HEK293 (cell line): ENCODE measurements at regions not wholly inside any gene's neighbourhood (a gene's known extent, or its start where the extent isn't known, plus 50 kb on each side); places are given as distances from the start of the nearest gene placed in this dataset.

Source experiments
- CTCF ChIA-PET: fragments of 350-600 bp; formaldehyde crosslinking; extraction: SDS; loops from one replicate; lab custom pipeline; 2021; ENCODE audit warnings: antibody characterized with exemption; lab: Yijun Ruan, JAX
- POLR2A ChIA-PET: fragments of 300-600 bp; formaldehyde crosslinking; extraction: SDS; loops from one replicate; lab custom pipeline; 2020; ENCODE audit warnings: antibody characterized with exemption, inconsistent platforms; lab: Yijun Ruan, JAX
- H3K27ac ChIP-seq: fragments of 200-500 bp; sonication (Bioruptor generic); 2 replicates; pipeline ENCODE4 v1.5.1; 2014; ENCODE audit warnings: low read depth, low read length, control low read depth, inconsistent platforms; ENCODE audit errors: extremely low read depth
- H3K36me3 ChIP-seq, 2 experiments: fragments of 200-500 bp in 1 of 2; sonication (Bioruptor generic) in 1 of 2; 1 replicate in 1 of 2; 2 replicates in 1 of 2; pipeline ENCODE4 v1.5.1; 2014 to 2017; ENCODE audit warnings: inconsistent platforms in 2 of 2, low read length in 2 of 2; ENCODE audit not compliant: control insufficient read depth in 2 of 2, insufficient read depth in 1 of 2
- H3K4me1 ChIP-seq: fragments of 200-500 bp; sonication (Bioruptor generic); 2 replicates; pipeline ENCODE4 v1.5.1; 2014; ENCODE audit warnings: mild to moderate bottlenecking, low read length, inconsistent platforms; ENCODE audit not compliant: control insufficient read depth, insufficient read depth
- H3K4me3 ChIP-seq: 2 replicates; pipeline ENCODE4 v1.5.1; 2011; ENCODE audit warnings: low read depth, mild to moderate bottlenecking, control low read depth, low read length, moderate library complexity
- H3K9me3 ChIP-seq: fragments of 200-500 bp; sonication (Bioruptor generic); 2 replicates; pipeline ENCODE4 v1.5.1; 2014; ENCODE audit warnings: low read depth, low read length, inconsistent platforms; ENCODE audit not compliant: control insufficient read depth, insufficient read depth
- IKZF3 ChIP-seq: fragments of 450-650 bp; IDR thresholded peaks from 2 replicates; pipeline ENCODE4 v1.5.0; 2018; ENCODE audit warnings: missing biosample characterization, mild to moderate bottlenecking, missing genetic modification characterization, moderate library complexity
- PBX3 ChIP-seq: sonication (generic); formaldehyde crosslinking; IDR thresholded peaks from 2 replicates; pipeline ENCODE4 v1.8.1; 2022; ENCODE audit warnings: mild to moderate bottlenecking, moderate library complexity, missing genetic modification reagents
- SETDB1 ChIP-seq: IDR thresholded peaks from one replicate; pipeline ENCODE4 v1.6.1; 2017; ENCODE audit warnings: mild to moderate bottlenecking, low read length, moderate library complexity, mixed read lengths; ENCODE audit not compliant: insufficient read length
- SP3 ChIP-seq: fragments of 450-650 bp; formaldehyde crosslinking; IDR thresholded peaks from 2 replicates; pipeline ENCODE4 v1.5.1; 2016; ENCODE audit warnings: missing biosample characterization, missing genetic modification characterization
- WT1 ChIP-seq: fragments of 450-650 bp; formaldehyde crosslinking; IDR thresholded peaks from 2 replicates; pipeline ENCODE4 v1.5.1; 2016; ENCODE audit warnings: missing biosample characterization, missing genetic modification characterization
- ZFP69B ChIP-seq: fragments of 450-650 bp; formaldehyde crosslinking; IDR thresholded peaks from 2 replicates; pipeline ENCODE4 v1.5.1; 2016; ENCODE audit warnings: missing biosample characterization, missing genetic modification characterization
- ZNF155 ChIP-seq: fragments of 450-650 bp; formaldehyde crosslinking; IDR thresholded peaks from 2 replicates; pipeline ENCODE4 v1.5.1; 2016; ENCODE audit warnings: missing biosample characterization, missing genetic modification characterization
- ZNF175 ChIP-seq: fragments of 450-650 bp; formaldehyde crosslinking; IDR thresholded peaks from 2 replicates; pipeline ENCODE4 v1.5.1; 2016; ENCODE audit warnings: missing biosample characterization, missing genetic modification characterization
- ZNF221 ChIP-seq: fragments of 450-650 bp; formaldehyde crosslinking; IDR thresholded peaks from 2 replicates; pipeline ENCODE4 v1.5.1; 2017; ENCODE audit warnings: missing biosample characterization, missing genetic modification characterization, borderline replicate concordance
- ZNF266 ChIP-seq: fragments of 450-650 bp; formaldehyde crosslinking; IDR thresholded peaks from 2 replicates; pipeline ENCODE4 v1.5.1; 2016; ENCODE audit warnings: missing biosample characterization, missing genetic modification characterization, low read depth
- ZNF391 ChIP-seq: fragments of 450-650 bp; formaldehyde crosslinking; IDR thresholded peaks from 2 replicates; pipeline ENCODE4 v1.5.1; 2016; ENCODE audit warnings: low read depth, missing biosample characterization, missing genetic modification characterization, borderline replicate concordance
- ZNF394 ChIP-seq: fragments of 450-650 bp; formaldehyde crosslinking; IDR thresholded peaks from 2 replicates; pipeline ENCODE4 v1.5.1; 2016; ENCODE audit warnings: missing biosample characterization, missing genetic modification characterization, mild to moderate bottlenecking, moderate library complexity, borderline replicate concordance
- ZNF433 ChIP-seq: fragments of 450-650 bp; formaldehyde crosslinking; IDR thresholded peaks from 2 replicates; pipeline ENCODE4 v1.5.1; 2016; ENCODE audit warnings: missing biosample characterization, missing genetic modification characterization, low read depth
- ZNF488 ChIP-seq: fragments of 450-650 bp; formaldehyde crosslinking; IDR thresholded peaks from 2 replicates; pipeline ENCODE4 v1.5.1; 2016; ENCODE audit warnings: missing biosample characterization, missing genetic modification characterization
- ZNF555 ChIP-seq: fragments of 450-650 bp; formaldehyde crosslinking; conservative IDR thresholded peaks from 2 replicates; pipeline ENCODE4 v1.5.1; 2017; ENCODE audit warnings: missing biosample characterization, mild to moderate bottlenecking, missing genetic modification characterization, inconsistent platforms
- ZNF558 ChIP-seq: fragments of 450-650 bp; formaldehyde crosslinking; IDR thresholded peaks from 2 replicates; pipeline ENCODE4 v1.5.1; 2016; ENCODE audit warnings: missing biosample characterization, missing genetic modification characterization
- ZNF629 ChIP-seq: fragments of 450-650 bp; formaldehyde crosslinking; IDR thresholded peaks from 2 replicates; pipeline ENCODE4 v1.5.1; 2017; ENCODE audit warnings: missing biosample characterization, missing genetic modification characterization
- ZNF658 ChIP-seq: fragments of 450-650 bp; formaldehyde crosslinking; IDR thresholded peaks from 2 replicates; pipeline ENCODE4; 2016; ENCODE audit warnings: missing biosample characterization, missing genetic modification characterization
- ZNF670 ChIP-seq: fragments of 450-650 bp; formaldehyde crosslinking; IDR thresholded peaks from 2 replicates; pipeline ENCODE4 v1.5.1; 2016; ENCODE audit warnings: missing biosample characterization, missing genetic modification characterization, low read depth
- TF ChIP-seq, protein P1 (sequence below): fragments of 450-650 bp; formaldehyde crosslinking; IDR thresholded peaks from 2 replicates; pipeline ENCODE4 v1.5.1; 2017; ENCODE audit warnings: missing biosample characterization, mild to moderate bottlenecking, missing genetic modification characterization, moderate library complexity
- TF ChIP-seq, protein P2 (sequence below): fragments of 450-650 bp; formaldehyde crosslinking; IDR thresholded peaks from 2 replicates; pipeline ENCODE4 v1.5.1; 2017; ENCODE audit warnings: missing biosample characterization, missing genetic modification characterization
- TF ChIP-seq, protein P3 (sequence below): fragments of 450-650 bp; formaldehyde crosslinking; IDR thresholded peaks from 2 replicates; pipeline ENCODE4 v1.5.1; 2017; ENCODE audit warnings: missing biosample characterization, missing genetic modification characterization

DNA sequence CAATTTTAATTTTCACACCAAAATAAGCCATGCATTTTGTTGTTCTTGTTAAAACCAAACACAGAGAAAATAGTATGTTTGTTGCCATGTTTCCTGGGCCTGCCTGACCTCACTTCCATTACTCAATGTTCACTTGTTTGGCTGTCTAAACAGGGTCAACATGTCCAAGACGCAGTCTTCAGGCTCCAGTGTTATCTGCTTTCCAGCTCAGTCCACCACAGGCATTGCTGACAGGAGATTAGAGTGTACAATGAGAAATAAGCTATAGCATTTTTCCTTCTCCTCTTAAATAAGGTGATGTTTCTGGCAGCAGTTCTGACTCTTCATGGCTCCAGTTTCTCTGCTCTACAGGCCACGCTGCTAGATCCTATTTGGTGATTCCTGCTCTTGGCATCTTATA lies 1030.5 kb downstream of the KCNT2 start (continued):
- no peak for TF ChIP-seq ZFP69B (tag by site-specific recombination)
- no peak for TF ChIP-seq ZNF629 (tag by site-specific recombination)
- no peak for TF ChIP-seq ZNF433 (tag by site-specific recombination)
- no peak for TF ChIP-seq ZNF391 (tag by site-specific recombination)
- TF ChIP-seq, protein P1, sequence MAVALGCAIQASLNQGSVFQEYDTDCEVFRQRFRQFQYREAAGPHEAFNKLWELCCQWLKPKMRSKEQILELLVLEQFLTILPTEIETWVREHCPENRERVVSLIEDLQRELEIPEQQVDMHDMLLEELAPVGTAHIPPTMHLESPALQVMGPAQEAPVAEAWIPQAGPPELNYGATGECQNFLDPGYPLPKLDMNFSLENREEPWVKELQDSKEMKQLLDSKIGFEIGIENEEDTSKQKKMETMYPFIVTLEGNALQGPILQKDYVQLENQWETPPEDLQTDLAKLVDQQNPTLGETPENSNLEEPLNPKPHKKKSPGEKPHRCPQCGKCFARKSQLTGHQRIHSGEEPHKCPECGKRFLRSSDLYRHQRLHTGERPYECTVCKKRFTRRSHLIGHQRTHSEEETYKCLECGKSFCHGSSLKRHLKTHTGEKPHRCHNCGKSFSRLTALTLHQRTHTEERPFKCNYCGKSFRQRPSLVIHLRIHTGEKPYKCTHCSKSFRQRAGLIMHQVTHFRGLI (tag by site-specific recombination), result no peak
- TF ChIP-seq IKZF3 (tag by site-specific recombination), result no peak

DNA sequence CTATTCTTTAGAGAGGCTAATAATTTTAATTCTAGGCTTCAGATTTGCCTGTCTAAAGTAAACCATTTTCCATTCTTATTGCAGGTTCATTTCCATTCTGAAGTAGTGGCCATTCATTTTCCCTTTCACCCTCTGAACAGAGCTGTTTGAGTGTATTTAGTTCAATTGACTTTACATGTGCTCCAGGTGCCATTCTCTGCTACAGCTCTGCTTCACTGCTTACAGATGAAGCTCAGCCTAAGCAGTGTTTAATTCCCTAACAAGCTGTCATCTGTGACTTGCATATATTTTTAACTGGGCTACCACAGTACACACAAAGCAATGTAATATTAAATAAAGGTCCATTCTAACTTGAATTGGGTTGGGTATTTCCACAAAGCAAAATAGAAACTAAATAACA lies 1031.6 kb downstream of the KCNT2 start:
- Histone ChIP-seq H3K27ac (no peak overlapping the region), H3K4me3 (no peak overlapping the region), H3K9me3 (no peaks in the 10 kb centered on the region), H3K4me1 (no peaks in the 10 kb centered on the region), H3K36me3 (no peaks in the 10 kb centered on the region)
- TF ChIP-seq ZNF155 (no peak), ZNF175 (tag by site-specific recombination) (no peak), ZNF394 (tag by site-specific recombination) (no peak), PBX3 (no peak), ZNF658 (no peak)
- TF ChIP-seq, protein P2, sequence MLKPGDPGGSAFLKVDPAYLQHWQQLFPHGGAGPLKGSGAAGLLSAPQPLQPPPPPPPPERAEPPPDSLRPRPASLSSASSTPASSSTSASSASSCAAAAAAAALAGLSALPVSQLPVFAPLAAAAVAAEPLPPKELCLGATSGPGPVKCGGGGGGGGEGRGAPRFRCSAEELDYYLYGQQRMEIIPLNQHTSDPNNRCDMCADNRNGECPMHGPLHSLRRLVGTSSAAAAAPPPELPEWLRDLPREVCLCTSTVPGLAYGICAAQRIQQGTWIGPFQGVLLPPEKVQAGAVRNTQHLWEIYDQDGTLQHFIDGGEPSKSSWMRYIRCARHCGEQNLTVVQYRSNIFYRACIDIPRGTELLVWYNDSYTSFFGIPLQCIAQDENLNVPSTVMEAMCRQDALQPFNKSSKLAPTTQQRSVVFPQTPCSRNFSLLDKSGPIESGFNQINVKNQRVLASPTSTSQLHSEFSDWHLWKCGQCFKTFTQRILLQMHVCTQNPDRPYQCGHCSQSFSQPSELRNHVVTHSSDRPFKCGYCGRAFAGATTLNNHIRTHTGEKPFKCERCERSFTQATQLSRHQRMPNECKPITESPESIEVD, result no peak
- CTCF ChIA-PET, result no interaction called here
- POLR2A ChIA-PET, result no interaction called here

DNA sequence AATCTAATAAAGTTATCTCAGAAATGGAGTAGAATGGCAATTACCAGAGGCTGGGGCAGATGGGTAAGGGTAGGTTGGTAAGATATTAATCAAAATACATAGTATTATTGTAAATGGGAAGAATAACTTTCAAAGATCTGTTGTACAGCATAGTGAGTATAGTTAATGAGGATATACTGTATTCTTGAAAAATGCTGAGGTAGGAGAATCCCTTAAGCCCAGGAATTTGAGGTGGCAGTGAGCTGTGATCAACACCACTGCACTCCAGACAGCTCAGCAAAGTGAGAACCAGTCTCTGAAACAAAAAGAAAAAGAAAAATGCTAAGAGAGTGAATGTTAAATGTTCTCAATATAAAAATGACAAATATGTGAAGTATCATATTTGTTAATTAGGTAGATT lies 1033.7 kb downstream of the KCNT2 start:
- Histone ChIP-seq H3K4me3 (no peak overlapping the region), H3K4me1 (no peaks in the 10 kb centered on the region), H3K36me3 (no peaks in the 10 kb centered on the region), H3K27ac (no peak overlapping the region), H3K9me3 (no peaks in the 10 kb centered on the region)
- ChIA-PET POLR2A (no interaction called here), CTCF (no interaction called here)
- TF ChIP-seq PBX3, result no peak

- no peaks in the 10 kb centered on the region for H3K4me1 ChIP-seq
- H3K4me3 ChIP-seq, result no peak overlapping the region
- POLR2A ChIA-PET, result no interaction called here
- H3K27ac ChIP-seq, result no peak overlapping the region
- H3K9me3 ChIP-seq, result no peaks in the 10 kb centered on the region
- no peaks in the 10 kb centered on the region for H3K36me3 ChIP-seq
- CTCF ChIA-PET, result no interaction called here
- TF ChIP-seq IKZF3 (tag by site-specific recombination) (no peak), ZNF488 (no peak), ZNF266 (tag by site-specific recombination) (no peak), ZNF221 (tag by site-specific recombination) (no peak), ZNF670 (tag by site-specific recombination) (no peak), SP3 (tag by site-specific recombination) (no peak), ZNF629 (tag by site-specific recombination) (no peak), ZNF558 (no peak), ZNF555 (tag by site-specific recombination) (no peak), SETDB1 (no peak), WT1 (tag by site-specific recombination) (no peak)
- TF ChIP-seq, protein P3, sequence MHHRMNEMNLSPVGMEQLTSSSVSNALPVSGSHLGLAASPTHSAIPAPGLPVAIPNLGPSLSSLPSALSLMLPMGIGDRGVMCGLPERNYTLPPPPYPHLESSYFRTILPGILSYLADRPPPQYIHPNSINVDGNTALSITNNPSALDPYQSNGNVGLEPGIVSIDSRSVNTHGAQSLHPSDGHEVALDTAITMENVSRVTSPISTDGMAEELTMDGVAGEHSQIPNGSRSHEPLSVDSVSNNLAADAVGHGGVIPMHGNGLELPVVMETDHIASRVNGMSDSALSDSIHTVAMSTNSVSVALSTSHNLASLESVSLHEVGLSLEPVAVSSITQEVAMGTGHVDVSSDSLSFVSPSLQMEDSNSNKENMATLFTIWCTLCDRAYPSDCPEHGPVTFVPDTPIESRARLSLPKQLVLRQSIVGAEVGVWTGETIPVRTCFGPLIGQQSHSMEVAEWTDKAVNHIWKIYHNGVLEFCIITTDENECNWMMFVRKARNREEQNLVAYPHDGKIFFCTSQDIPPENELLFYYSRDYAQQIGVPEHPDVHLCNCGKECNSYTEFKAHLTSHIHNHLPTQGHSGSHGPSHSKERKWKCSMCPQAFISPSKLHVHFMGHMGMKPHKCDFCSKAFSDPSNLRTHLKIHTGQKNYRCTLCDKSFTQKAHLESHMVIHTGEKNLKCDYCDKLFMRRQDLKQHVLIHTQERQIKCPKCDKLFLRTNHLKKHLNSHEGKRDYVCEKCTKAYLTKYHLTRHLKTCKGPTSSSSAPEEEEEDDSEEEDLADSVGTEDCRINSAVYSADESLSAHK (tag by site-specific recombination), result no peak
Measured at GRCh38 chr1:195569934-195570333, 1038.3 kb downstream of the KCNT2 start.
